ENCODE measurements at regions not wholly inside any gene's neighbourhood (a gene's known extent, or its start where the extent isn't known, plus 50 kb on each side); places are given as distances from the start of the nearest gene placed in this dataset.

GRCh38 chr1:8184301-8184700, 133.6 kb upstream of the SLC45A1 start:
- no peak for TF ChIP-seq POLR2A (IDR thresholded peaks at IDR 0.05)
- TF ChIP-seq CTCF (IDR thresholded peaks at IDR 0.05) = no peak
